Muscle of leg (tissue), 3 donors: ENCODE measurements at regions not wholly inside any gene's neighbourhood (a gene's known extent, or its start where the extent isn't known, plus 50 kb on each side); places are given as distances from the start of the nearest gene placed in this dataset.
"Not testable (repeated sequence)": the region's sequence is repeated elsewhere in the genome, so short reads cannot be mapped to it uniquely, and the experiment has no call there.

Experiments used
- DNase-seq: peaks from one replicate; pipeline ENCODE4 v3.0.0; 2013
- H3K27ac ChIP-seq: one replicate; pipeline ENCODE4 v1.5.1; 2013; ENCODE audit warnings: mild to moderate bottlenecking, low read length, control low read depth
- H3K27me3 ChIP-seq: one replicate; pipeline ENCODE4 v1.6.1; 2013; ENCODE audit warnings: low read length; ENCODE audit not compliant: control insufficient read depth, insufficient read depth
- H3K36me3 ChIP-seq: one replicate; pipeline ENCODE4 v1.6.1; 2013; ENCODE audit warnings: low read length; ENCODE audit not compliant: control insufficient read depth, insufficient read depth
- H3K4me1 ChIP-seq: one replicate; pipeline ENCODE4 v1.6.1; 2013; ENCODE audit warnings: low read length; ENCODE audit not compliant: control insufficient read depth, insufficient read depth
- H3K4me3 ChIP-seq: one replicate; pipeline ENCODE4 v1.5.1; 2013; ENCODE audit warnings: low read length, control low read depth
- H3K9me3 ChIP-seq: replicated peaks from 2 replicates; pipeline ENCODE4 v1.6.1; 2013; ENCODE audit warnings: low read depth, low read length; ENCODE audit not compliant: control insufficient read depth
- whole genome bisulfite sequencing: methylation state at CpG from one replicate; pipeline ENCODE4 v1.1.5; 2013; ENCODE audit warnings: missing lambda C conversion rate; ENCODE audit not compliant: insufficient coverage; 5-methylcytosine and 5-hydroxymethylcytosine counted together

- Histone ChIP-seq H3K9me3 (no peaks in the 10 kb centered on the region), H3K4me3 (no peak overlapping the region), H3K27ac (no peak overlapping the region), H3K36me3 (no peaks in the 10 kb centered on the region), H3K27me3 (no peaks in the 10 kb centered on the region), H3K4me1 (no peaks in the 10 kb centered on the region)
- DNase-seq: no peak
- 88% methylated on average over 2 of the region's 4 CpGs for WGBS
Observed at GRCh38 chrX:51215266-51215665, 117.4 kb upstream of the NUDT10 start.

GRCh38 chrX:51215856-51216255 lies 116.8 kb upstream of the NUDT10 start:
- Histone ChIP-seq H3K4me3 (no peak overlapping the region), H3K27me3 (no peaks in the 10 kb centered on the region), H3K36me3 (no peaks in the 10 kb centered on the region), H3K4me1 (no peaks in the 10 kb centered on the region), H3K9me3 (no peaks in the 10 kb centered on the region), H3K27ac (no peak overlapping the region)
- DNase-seq: no peak
- no CpG with 5 or more reads among the region's 2 CpGs for WGBS

- Histone ChIP-seq H3K36me3 (no peaks in the 10 kb centered on the region), H3K9me3 (peaks cover 12% of the 10 kb centered on the region), H3K4me1 (no peaks in the 10 kb centered on the region), H3K27me3 (no peaks in the 10 kb centered on the region), H3K4me3 (no peak overlapping the region), H3K27ac (no peak overlapping the region)
- WGBS: 20% methylated on average over 1 of the region's 4 CpGs
- no peak for DNase-seq
Observed at GRCh38 chrX:51242212-51242611, 90.4 kb upstream of the NUDT10 start.

DNA sequence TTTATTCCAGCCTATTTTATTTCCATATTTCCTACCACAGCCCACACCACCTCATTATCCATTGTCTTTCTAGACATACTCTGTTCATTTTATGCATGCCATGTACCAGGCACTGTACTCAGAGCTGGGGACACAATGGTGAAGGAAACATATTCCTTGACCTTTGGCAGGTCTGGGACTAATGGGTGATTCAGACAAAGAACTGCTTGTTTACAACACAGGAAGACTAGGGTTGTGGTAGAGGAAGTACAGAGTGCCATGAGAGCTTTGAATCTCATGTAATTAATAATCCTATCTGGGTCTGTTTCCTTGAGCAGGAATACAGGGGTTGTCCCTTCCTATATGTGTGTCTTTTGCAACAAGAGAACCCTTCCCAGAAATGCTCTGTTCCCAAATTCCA lies 75.1 kb upstream of the NUDT10 start:
- Histone ChIP-seq H3K27ac (no peak overlapping the region), H3K4me1 (no peaks in the 10 kb centered on the region), H3K36me3 (no peaks in the 10 kb centered on the region), H3K27me3 (no peaks in the 10 kb centered on the region), H3K4me3 (no peak overlapping the region), H3K9me3 (no peaks in the 10 kb centered on the region)
- DNase-seq: no peak

DNA sequence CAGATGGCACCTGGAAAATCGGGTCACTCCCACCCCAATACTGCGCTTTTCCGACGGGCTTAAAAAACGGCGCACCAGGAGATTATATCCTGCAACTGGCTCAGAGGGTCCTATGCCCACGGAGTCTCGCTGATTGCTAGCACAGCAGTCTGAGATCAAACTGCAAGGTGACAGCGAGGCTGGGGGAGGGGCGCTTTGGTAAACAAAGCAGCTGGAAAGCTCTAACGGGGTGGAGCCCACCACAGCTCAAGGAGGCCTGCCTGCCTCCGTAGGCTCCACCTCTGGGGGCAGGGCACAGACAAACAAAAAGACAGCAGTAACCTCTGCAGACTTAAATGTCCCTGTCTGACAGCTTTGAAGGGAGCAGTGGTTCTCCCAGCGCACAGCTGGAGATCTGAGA lies 70.4 kb upstream of the NUDT10 start:
- not testable (repeated sequence) for H3K27me3 ChIP-seq, H3K4me3 ChIP-seq, H3K9me3 ChIP-seq, H3K27ac ChIP-seq, H3K36me3 ChIP-seq, DNase-seq, H3K4me1 ChIP-seq
- 80% methylated on average over 11 of the region's 13 CpGs for WGBS

DNA sequence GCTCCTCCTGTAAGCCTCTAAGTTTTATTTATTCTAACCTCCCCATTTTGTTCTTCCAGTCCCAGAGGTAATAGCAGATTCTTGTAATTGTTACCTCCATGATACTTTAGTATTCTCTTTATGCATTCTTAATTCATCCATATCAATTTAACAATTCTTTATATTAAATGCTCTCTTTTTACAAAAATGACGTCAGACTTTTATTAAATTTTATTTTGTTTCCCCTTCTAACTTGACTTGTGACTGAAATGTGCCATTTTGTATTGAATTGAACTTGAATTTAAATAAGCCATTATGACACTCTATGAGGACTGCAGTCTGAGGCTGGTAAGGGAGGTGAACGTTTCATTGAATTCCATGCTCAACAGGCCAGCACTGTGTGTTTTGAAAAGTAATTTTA lies 60.0 kb upstream of the NUDT10 start:
- Histone ChIP-seq H3K27me3 (peaks cover 2% of the 10 kb centered on the region), H3K27ac (no peak overlapping the region), H3K36me3 (no peaks in the 10 kb centered on the region), H3K4me3 (no peak overlapping the region), H3K9me3 (no peaks in the 10 kb centered on the region), H3K4me1 (no peaks in the 10 kb centered on the region)
- WGBS: 33% methylated on average over 1 of the region's 2 CpGs
- DNase-seq: no peak

DNA sequence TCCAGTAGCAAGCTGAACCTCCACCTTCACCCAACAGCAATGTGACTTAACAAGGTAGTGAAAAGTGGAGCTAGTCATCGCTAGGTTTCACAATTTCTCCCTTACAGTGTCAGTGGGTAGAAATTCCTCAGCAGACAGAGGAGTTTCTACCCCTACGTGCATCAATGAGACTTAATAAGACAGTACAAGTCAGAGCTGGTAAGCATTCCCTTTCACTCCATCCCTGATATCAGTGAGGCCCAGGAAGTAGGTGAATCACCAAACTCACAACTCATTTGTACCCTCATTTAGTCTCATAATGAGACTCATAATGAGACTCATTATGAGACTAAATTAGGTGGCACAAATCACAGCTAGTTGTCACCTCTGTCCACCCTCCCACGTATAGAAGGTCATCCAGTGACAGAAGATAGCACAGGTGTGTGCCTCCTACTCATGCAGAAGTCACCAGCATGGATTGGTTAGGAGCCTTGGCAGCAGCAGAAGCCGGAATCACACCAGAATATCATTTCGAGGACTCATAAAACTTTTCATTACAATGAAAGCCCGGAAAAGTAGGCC lies 50.8 kb upstream of the NUDT10 start:
- no peak overlapping the region for H3K27ac ChIP-seq
- no peaks in the 10 kb centered on the region for H3K36me3 ChIP-seq
- DNase-seq: no peak
- no peaks in the 10 kb centered on the region for H3K27me3 ChIP-seq
- WGBS: no CpG with 5 or more reads among the region's 6 CpGs
- H3K4me1 ChIP-seq: no peaks in the 10 kb centered on the region
- no peaks in the 10 kb centered on the region for H3K9me3 ChIP-seq
- no peak overlapping the region for H3K4me3 ChIP-seq
